ENCODE measurements at regions not wholly inside any gene's neighbourhood (a gene's known extent, or its start where the extent isn't known, plus 50 kb on each side); places are given as distances from the start of the nearest gene placed in this dataset.

- TF ChIP-seq, protein P1, sequence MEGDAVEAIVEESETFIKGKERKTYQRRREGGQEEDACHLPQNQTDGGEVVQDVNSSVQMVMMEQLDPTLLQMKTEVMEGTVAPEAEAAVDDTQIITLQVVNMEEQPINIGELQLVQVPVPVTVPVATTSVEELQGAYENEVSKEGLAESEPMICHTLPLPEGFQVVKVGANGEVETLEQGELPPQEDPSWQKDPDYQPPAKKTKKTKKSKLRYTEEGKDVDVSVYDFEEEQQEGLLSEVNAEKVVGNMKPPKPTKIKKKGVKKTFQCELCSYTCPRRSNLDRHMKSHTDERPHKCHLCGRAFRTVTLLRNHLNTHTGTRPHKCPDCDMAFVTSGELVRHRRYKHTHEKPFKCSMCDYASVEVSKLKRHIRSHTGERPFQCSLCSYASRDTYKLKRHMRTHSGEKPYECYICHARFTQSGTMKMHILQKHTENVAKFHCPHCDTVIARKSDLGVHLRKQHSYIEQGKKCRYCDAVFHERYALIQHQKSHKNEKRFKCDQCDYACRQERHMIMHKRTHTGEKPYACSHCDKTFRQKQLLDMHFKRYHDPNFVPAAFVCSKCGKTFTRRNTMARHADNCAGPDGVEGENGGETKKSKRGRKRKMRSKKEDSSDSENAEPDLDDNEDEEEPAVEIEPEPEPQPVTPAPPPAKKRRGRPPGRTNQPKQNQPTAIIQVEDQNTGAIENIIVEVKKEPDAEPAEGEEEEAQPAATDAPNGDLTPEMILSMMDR (IDR thresholded peaks at IDR 0.05; ENCODE audit: insufficient read depth, low read depth, low read length): no peak
- no peak for TF ChIP-seq EZH2 (IDR thresholded peaks at IDR 0.05; ENCODE audit: insufficient read depth, low read length)
Measured at GRCh38 chr11:36928621-36929020, 330.6 kb upstream of the RAG2 start.
